ENCODE measurements at regions not wholly inside any gene's neighbourhood (a gene's known extent, or its start where the extent isn't known, plus 50 kb on each side); places are given as distances from the start of the nearest gene placed in this dataset.

- no peak for DNase-seq
These were observed 125.6 kb upstream of the TMEM106B start for GRCh38 chr7:12085516-12085915.

- no peak for DNase-seq
These were observed 120.9 kb upstream of the TMEM106B start for GRCh38 chr7:12089951-12090756.

GRCh38 chr7:12090757-12091221, 120.3 kb upstream of the TMEM106B start:
- no peak for DNase-seq

GRCh38 chr7:12091231-12091630, 119.9 kb upstream of the TMEM106B start:
- no peak for DNase-seq

- DNase-seq: no peak
These were observed 118.5 kb upstream of the TMEM106B start for GRCh38 chr7:12092499-12093130.

- no peak for DNase-seq
These were observed 117.7 kb upstream of the TMEM106B start for GRCh38 chr7:12093365-12093764.

- DNase-seq: no peak
These were observed 116.7 kb upstream of the TMEM106B start for GRCh38 chr7:12094365-12094921.

GRCh38 chr7:12102126-12102525, 109.0 kb upstream of the TMEM106B start:
- no peak for DNase-seq

- DNase-seq: no peak
These were observed 108.6 kb upstream of the TMEM106B start for GRCh38 chr7:12102527-12102926.

- DNase-seq: no peak
These were observed 107.1 kb upstream of the TMEM106B start for GRCh38 chr7:12103948-12104347.

- DNase-seq: no peak
These were observed 103.7 kb upstream of the TMEM106B start for GRCh38 chr7:12107381-12107780.

GRCh38 chr7:12107841-12108254, 103.2 kb upstream of the TMEM106B start:
- no peak for DNase-seq

- no peak for DNase-seq
These were observed 100.7 kb upstream of the TMEM106B start for GRCh38 chr7:12110425-12110824.

GRCh38 chr7:12111422-12112405, 99.4 kb upstream of the TMEM106B start:
- DNase-seq: peak; percentile 47

GRCh38 chr7:12117170-12117569, 93.9 kb upstream of the TMEM106B start:
- no peak for DNase-seq

GRCh38 chr7:12119620-12120303, 91.3 kb upstream of the TMEM106B start:
- no peak for DNase-seq

GRCh38 chr7:12120632-12121031, 90.5 kb upstream of the TMEM106B start:
- no peak for DNase-seq

GRCh38 chr7:12123172-12123571, 87.9 kb upstream of the TMEM106B start:
- no peak for DNase-seq

GRCh38 chr7:12124028-12124427, 87.1 kb upstream of the TMEM106B start:
- no peak for DNase-seq

GRCh38 chr7:12127455-12127854, 83.6 kb upstream of the TMEM106B start:
- no peak for DNase-seq

- DNase-seq: no peak
These were observed 80.5 kb upstream of the TMEM106B start for GRCh38 chr7:12130609-12131008.

GRCh38 chr7:12131122-12131521, 80.0 kb upstream of the TMEM106B start:
- no peak for DNase-seq

Measured in NCI-H510A (cell line).